ENCODE measurements at regions not wholly inside any gene's neighbourhood (a gene's known extent, or its start where the extent isn't known, plus 50 kb on each side); places are given as distances from the start of the nearest gene placed in this dataset.

GRCh38 chrX:140273921-140274320 is 230.9 kb downstream of the SOX3 start:
- DNase-seq = no peak
- Histone ChIP-seq H3K9me3 (no peaks in the 10 kb centered on the region), H3K27ac (ENCODE audit: low read depth in 2 of 2, low read length in 1 of 2) (no peak overlapping the region), H3K36me3 (replicated peaks in 1 of 2; ENCODE audit: control insufficient read depth in 1 of 2, insufficient read depth in 2 of 2, low read length in 1 of 2) (no peaks in the 10 kb centered on the region), H3K4me1 (ENCODE audit: control insufficient read depth in 1 of 2, insufficient read depth in 2 of 2, low read depth in 1 of 2, low read length in 1 of 2) (no peaks in the 10 kb centered on the region), H3F3A (replicated peaks; ENCODE audit: insufficient read depth) (no peaks in the 10 kb centered on the region), H3K27me3 (ENCODE audit: insufficient read depth) (no peaks in the 10 kb centered on the region), H3K79me2 (ENCODE audit: insufficient read depth) (no peaks in the 10 kb centered on the region), H3K4me2 (no peak overlapping the region), H3K9ac (no peak overlapping the region), H3K4me3 (ENCODE audit: low read depth in 2 of 2, low read length in 1 of 2) (no peak overlapping the region), H2AFZ (ENCODE audit: low read depth) (no peak overlapping the region), H3K9me2 (no peaks in the 10 kb centered on the region), H4K20me1 (ENCODE audit: insufficient read depth) (no peaks in the 10 kb centered on the region)
- ChIA-PET POLR2A (no interaction called here), CTCF (no interaction called here)
- 0% methylated on average over 4 of the region's 4 CpGs for WGBS (ENCODE audit: low lambda C conversion rate)
- TF ChIP-seq REST (IDR thresholded peaks at IDR 0.05; ENCODE audit: low read depth, low read length) (no peak), ZBTB33 (IDR thresholded peaks at IDR 0.05; ENCODE audit: borderline replicate concordance, low read depth) (no peak), RAD21 (IDR thresholded peaks at IDR 0.05; ENCODE audit: low read length) (no peak), SMC3 (IDR thresholded peaks at IDR 0.05; ENCODE audit: low read depth, low read length) (no peak), POLR2AphosphoS5 (IDR thresholded peaks at IDR 0.05; ENCODE audit: low read depth, low read length) (no peak), TEAD4 (IDR thresholded peaks at IDR 0.05; ENCODE audit: borderline replicate concordance, insufficient read depth) (no peak), USF1 (IDR thresholded peaks at IDR 0.05; ENCODE audit: borderline replicate concordance, low read depth) (no peak), CHD2 (IDR thresholded peaks at IDR 0.05; ENCODE audit: low read length, partially characterized antibody) (no peak), TCF12 (IDR thresholded peaks at IDR 0.05) (no peak), IRF3 (IDR thresholded peaks at IDR 0.05; ENCODE audit: low read depth, low read length) (no peak), MEF2A (IDR thresholded peaks at IDR 0.05; ENCODE audit: borderline replicate concordance, low read depth) (no peak), GATA2 (CRISPR knock-in tag; IDR thresholded peaks at IDR 0.05) (no peak)

Data from SK-N-SH (cell line).